Fibroblast of lung (primary cell): ENCODE measurements at regions not wholly inside any gene's neighbourhood (a gene's known extent, or its start where the extent isn't known, plus 50 kb on each side); places are given as distances from the start of the nearest gene placed in this dataset.

Experiments
- DNase-seq, 2 donors: peaks; one replicate each; pipeline versions ENCODE4 v3.0.0 to v3.0.0-alpha.2; 2010; ENCODE audit warnings: low read depth in 2 of 2
- H2AFZ ChIP-seq: 2 replicates; pipeline ENCODE4 v1.5.1; 2012; ENCODE audit warnings: low read length, control low read depth, inconsistent platforms
- H3K27ac ChIP-seq: 2 replicates; pipeline ENCODE4 v1.5.1; 2011; ENCODE audit warnings: low read length, control low read depth; ENCODE audit not compliant: insufficient read depth
- H3K27me3 ChIP-seq: 2 replicates; pipeline ENCODE4 v1.5.1; 2011; ENCODE audit warnings: mild to moderate bottlenecking, low read length; ENCODE audit not compliant: control insufficient read depth, insufficient read depth
- H3K36me3 ChIP-seq: 2 replicates; pipeline ENCODE4 v1.5.1; 2011; ENCODE audit warnings: low read length; ENCODE audit not compliant: control insufficient read depth, insufficient read depth
- H3K4me1 ChIP-seq: 2 replicates; pipeline ENCODE4 v1.5.1; 2011; ENCODE audit warnings: low read length; ENCODE audit not compliant: control insufficient read depth, insufficient read depth; ENCODE audit errors: extremely low read depth
- H3K4me2 ChIP-seq: 2 replicates; pipeline ENCODE4 v1.5.1; 2011; ENCODE audit warnings: low read length, control low read depth; ENCODE audit not compliant: insufficient read depth; ENCODE audit errors: extremely low read depth
- H3K4me3 ChIP-seq, 4 experiments: fragments of 200-600 bp in 1 of 4; sonication (generic) in 1 of 4; replicated peaks in 1 of 4; 2 replicates each; pipeline ENCODE4 v1.5.1; 2011 to 2016; ENCODE audit warnings: low read length in 4 of 4, low read depth in 3 of 4, mild to moderate bottlenecking in 3 of 4, control low read depth in 2 of 4, inconsistent platforms in 1 of 4, mixed read lengths in 1 of 4; ENCODE audit not compliant: insufficient read depth in 1 of 4; ENCODE audit errors: control extremely low read depth in 1 of 4
- H3K79me2 ChIP-seq: 2 replicates; pipeline ENCODE4 v1.5.1; 2012; ENCODE audit warnings: mild to moderate bottlenecking, low read length, inconsistent platforms; ENCODE audit not compliant: control insufficient read depth, insufficient read depth
- H3K9ac ChIP-seq: 2 replicates; pipeline ENCODE4 v1.5.1; 2011; ENCODE audit warnings: mild to moderate bottlenecking, low read length, control low read depth; ENCODE audit not compliant: insufficient read depth
- H3K9me3 ChIP-seq: 2 replicates; pipeline ENCODE4 v1.5.1; 2012; ENCODE audit warnings: low read depth, low read length; ENCODE audit not compliant: control insufficient read depth, insufficient read depth
- H4K20me1 ChIP-seq: 2 replicates; pipeline ENCODE4 v1.5.1; 2011; ENCODE audit warnings: low read length; ENCODE audit not compliant: control insufficient read depth, insufficient read depth; ENCODE audit errors: extremely low read depth
- EZH2 ChIP-seq: IDR thresholded peaks from 2 replicates; pipeline ENCODE4 v1.5.1; 2012; ENCODE audit warnings: low read length, control low read depth, mild to moderate bottlenecking; ENCODE audit errors: missing control alignments
- TF ChIP-seq, protein P1 (sequence below), 2 donors: IDR thresholded peaks in 1 of 2; conservative IDR thresholded peaks in 1 of 2; 1 replicate in 1 of 2; 2 replicates in 1 of 2; pipeline ENCODE4 v1.5.1; 2011 to 2012; ENCODE audit warnings: low read length in 2 of 2, control low read depth in 1 of 2, inconsistent platforms in 1 of 2, low read depth in 1 of 2, mild to moderate bottlenecking in 1 of 2

DNA sequence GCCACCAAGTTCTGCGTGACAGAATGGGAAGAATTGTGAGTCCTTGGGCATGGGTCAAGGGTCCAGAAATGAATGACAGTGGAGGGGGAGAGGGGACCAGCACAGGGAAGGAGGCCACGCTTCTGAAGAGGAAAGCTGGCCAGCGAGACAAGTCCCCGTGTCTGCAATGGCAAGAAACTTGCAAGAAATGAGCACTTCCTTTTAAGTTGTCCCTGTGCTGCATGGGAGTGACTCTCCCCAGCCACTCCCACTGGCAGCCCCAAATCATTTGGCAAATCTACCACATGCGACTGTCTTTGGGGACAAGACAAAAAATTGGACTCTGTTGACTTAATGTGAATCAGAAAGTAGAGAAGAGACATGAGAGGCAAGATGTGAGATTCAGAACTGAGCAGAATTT, 242.2 kb upstream of the RREB1 start:
- no peaks in the 10 kb centered on the region for H3K9me3 ChIP-seq
- H3K9ac ChIP-seq: no peak overlapping the region
- H4K20me1 ChIP-seq: no peaks in the 10 kb centered on the region
- no peaks in the 10 kb centered on the region for H3K4me1 ChIP-seq
- no peaks in the 10 kb centered on the region for H3K36me3 ChIP-seq
- DNase-seq: no peak
- no peak overlapping the region for H3K4me2 ChIP-seq
- no peaks in the 10 kb centered on the region for H3K27me3 ChIP-seq
- H3K27ac ChIP-seq: no peak overlapping the region
- no peak overlapping the region for H3K4me3 ChIP-seq
- no peaks in the 10 kb centered on the region for H3K79me2 ChIP-seq
- H2AFZ ChIP-seq: no peak overlapping the region
- no peak for TF ChIP-seq EZH2
- TF ChIP-seq, protein P1, sequence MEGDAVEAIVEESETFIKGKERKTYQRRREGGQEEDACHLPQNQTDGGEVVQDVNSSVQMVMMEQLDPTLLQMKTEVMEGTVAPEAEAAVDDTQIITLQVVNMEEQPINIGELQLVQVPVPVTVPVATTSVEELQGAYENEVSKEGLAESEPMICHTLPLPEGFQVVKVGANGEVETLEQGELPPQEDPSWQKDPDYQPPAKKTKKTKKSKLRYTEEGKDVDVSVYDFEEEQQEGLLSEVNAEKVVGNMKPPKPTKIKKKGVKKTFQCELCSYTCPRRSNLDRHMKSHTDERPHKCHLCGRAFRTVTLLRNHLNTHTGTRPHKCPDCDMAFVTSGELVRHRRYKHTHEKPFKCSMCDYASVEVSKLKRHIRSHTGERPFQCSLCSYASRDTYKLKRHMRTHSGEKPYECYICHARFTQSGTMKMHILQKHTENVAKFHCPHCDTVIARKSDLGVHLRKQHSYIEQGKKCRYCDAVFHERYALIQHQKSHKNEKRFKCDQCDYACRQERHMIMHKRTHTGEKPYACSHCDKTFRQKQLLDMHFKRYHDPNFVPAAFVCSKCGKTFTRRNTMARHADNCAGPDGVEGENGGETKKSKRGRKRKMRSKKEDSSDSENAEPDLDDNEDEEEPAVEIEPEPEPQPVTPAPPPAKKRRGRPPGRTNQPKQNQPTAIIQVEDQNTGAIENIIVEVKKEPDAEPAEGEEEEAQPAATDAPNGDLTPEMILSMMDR (conservative IDR thresholded peaks at IDR 0.05 in 1 of 2, IDR thresholded peaks at IDR 0.05 in 1 of 2; ENCODE audit: low read depth in 1 of 2, low read length in 2 of 2): no peak

DNA sequence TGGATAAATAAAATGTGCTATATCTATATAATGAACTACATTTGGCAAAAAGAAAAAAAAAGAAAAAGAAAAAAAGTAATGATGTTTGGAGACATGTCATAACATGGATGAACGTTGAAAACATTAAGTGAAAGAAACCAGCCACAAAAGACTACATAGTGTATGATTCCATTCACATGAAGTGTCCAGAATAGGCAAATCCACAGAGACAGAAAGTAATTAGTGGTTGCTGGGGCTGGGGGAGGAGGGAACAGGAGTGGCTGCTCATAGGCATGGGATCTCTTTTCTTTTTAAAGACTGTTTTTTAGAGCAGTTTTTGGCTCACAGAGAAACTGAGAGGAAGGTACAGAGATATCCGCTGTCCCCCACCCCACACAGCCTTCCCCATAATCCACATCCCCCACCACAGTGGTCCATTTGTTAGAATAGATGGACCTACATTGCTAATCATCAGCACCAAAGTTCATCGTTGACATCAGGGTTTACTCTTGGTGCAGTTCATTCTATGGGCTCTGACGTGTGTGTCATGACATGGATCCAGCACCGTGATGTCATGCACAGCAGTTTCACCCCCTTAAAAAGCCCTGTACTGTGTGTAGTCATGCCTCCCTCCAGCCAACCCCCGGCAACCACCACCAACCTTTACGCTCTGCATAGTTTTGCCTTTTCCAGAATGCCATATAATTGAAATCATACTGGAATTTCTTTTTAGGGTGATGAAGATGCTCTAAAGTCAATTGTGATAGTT, 240.9 kb upstream of the RREB1 start:
- Histone ChIP-seq H3K9ac (no peak overlapping the region), H3K4me1 (no peaks in the 10 kb centered on the region), H4K20me1 (no peaks in the 10 kb centered on the region), H3K9me3 (no peaks in the 10 kb centered on the region), H3K4me2 (no peak overlapping the region), H3K36me3 (no peaks in the 10 kb centered on the region), H3K27ac (no peak overlapping the region), H2AFZ (no peak overlapping the region), H3K4me3 (no peak overlapping the region), H3K79me2 (no peaks in the 10 kb centered on the region), H3K27me3 (no peaks in the 10 kb centered on the region)
- TF ChIP-seq, protein P1 (conservative IDR thresholded peaks at IDR 0.05 in 1 of 2, IDR thresholded peaks at IDR 0.05 in 1 of 2; ENCODE audit: low read depth in 1 of 2, low read length in 2 of 2): no peak
- no peak for TF ChIP-seq EZH2
- DNase-seq: no peak

DNA sequence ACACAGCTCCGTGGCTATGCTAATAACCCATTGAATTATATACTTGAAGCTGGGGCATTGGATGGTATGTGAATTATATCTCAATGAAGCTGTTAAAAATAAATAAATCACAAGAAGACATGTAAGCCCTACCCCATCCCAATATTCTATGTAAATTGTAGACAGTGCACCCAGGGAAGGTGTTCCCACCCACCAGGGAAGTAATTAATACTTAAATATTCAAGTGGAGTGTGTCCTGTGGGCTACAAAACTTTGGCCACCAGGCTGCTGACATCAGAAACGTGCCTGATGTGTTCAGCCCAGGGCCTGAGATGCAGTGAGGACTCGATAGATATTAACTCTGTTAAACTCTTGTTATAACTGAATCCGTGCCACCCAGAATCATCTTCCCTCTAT, 240.4 kb upstream of the RREB1 start:
- H4K20me1 ChIP-seq: no peaks in the 10 kb centered on the region
- no peak for TF ChIP-seq EZH2
- TF ChIP-seq, protein P1 (conservative IDR thresholded peaks at IDR 0.05 in 1 of 2, IDR thresholded peaks at IDR 0.05 in 1 of 2; ENCODE audit: low read depth in 1 of 2, low read length in 2 of 2): no peak
- DNase-seq: no peak
- no peak overlapping the region for H3K9ac ChIP-seq
- H3K27ac ChIP-seq: no peak overlapping the region
- no peak overlapping the region for H2AFZ ChIP-seq
- no peaks in the 10 kb centered on the region for H3K36me3 ChIP-seq
- H3K9me3 ChIP-seq: no peaks in the 10 kb centered on the region
- H3K79me2 ChIP-seq: no peaks in the 10 kb centered on the region
- H3K27me3 ChIP-seq: no peaks in the 10 kb centered on the region
- no peaks in the 10 kb centered on the region for H3K4me1 ChIP-seq
- H3K4me2 ChIP-seq: no peak overlapping the region
- H3K4me3 ChIP-seq: no peak overlapping the region
